ENCODE measurements at regions not wholly inside any gene's neighbourhood (a gene's known extent, or its start where the extent isn't known, plus 50 kb on each side); places are given as distances from the start of the nearest gene placed in this dataset.

DNA sequence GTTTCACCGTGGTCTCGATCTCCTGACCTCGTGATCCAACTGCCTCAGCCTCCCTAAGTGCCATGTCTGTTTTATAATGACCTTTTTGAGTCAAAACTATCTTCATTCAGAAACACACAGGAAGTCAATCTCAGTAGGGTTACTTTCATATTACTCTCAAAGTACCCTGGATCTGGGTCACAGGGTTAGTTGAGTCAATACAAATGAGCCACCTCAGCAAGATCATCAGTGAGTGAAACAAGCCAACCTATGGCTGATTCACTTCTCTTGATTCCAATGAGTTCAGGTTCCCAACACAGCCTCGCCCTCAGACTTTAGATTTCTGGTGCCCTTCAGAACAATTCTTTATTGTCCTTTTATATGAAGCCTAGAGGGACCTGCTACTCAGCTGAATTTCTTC, 76.9 kb downstream of the ZC3H11B start:
- no peak overlapping the region for H3K4me3 Mint-ChIP-seq (ENCODE audit: unreplicated experiment)
- TF ChIP-seq, protein P1, sequence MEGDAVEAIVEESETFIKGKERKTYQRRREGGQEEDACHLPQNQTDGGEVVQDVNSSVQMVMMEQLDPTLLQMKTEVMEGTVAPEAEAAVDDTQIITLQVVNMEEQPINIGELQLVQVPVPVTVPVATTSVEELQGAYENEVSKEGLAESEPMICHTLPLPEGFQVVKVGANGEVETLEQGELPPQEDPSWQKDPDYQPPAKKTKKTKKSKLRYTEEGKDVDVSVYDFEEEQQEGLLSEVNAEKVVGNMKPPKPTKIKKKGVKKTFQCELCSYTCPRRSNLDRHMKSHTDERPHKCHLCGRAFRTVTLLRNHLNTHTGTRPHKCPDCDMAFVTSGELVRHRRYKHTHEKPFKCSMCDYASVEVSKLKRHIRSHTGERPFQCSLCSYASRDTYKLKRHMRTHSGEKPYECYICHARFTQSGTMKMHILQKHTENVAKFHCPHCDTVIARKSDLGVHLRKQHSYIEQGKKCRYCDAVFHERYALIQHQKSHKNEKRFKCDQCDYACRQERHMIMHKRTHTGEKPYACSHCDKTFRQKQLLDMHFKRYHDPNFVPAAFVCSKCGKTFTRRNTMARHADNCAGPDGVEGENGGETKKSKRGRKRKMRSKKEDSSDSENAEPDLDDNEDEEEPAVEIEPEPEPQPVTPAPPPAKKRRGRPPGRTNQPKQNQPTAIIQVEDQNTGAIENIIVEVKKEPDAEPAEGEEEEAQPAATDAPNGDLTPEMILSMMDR (IDR thresholded peaks at IDR 0.05; ENCODE audit: unreplicated experiment), result no peak
- no peaks in the 10 kb centered on the region for H3K4me1 Mint-ChIP-seq (ENCODE audit: unreplicated experiment)
- H3K27ac Mint-ChIP-seq (ENCODE audit: unreplicated experiment), result no peak overlapping the region
- H3K36me3 Mint-ChIP-seq (ENCODE audit: low read depth, unreplicated experiment), result no peaks in the 10 kb centered on the region
- peaks cover 2% of the 10 kb centered on the region for H3K27me3 Mint-ChIP-seq (ENCODE audit: unreplicated experiment)
- H3K9me3 Mint-ChIP-seq (ENCODE audit: unreplicated experiment), result no peaks in the 10 kb centered on the region
- DNase-seq (ENCODE audit: low spot score), result no peak

DNA sequence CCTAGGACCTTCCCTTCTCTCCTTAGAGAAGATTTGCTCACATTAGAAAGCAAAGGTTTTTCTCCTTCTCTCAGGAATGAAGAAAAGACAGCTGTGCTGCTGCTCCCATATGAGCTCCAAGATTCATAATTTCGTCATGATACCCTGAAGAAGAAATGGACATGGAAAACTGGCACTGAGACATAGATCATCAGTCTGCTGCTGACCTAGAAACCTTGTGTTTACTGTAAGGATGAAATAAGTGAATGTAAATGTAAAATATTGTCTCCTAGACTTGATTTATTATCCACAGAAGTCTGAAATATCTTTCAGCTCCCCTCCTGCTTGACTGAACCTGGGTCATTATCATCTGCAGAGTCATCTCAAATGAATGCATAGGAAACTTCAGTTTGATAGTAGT, 77.9 kb downstream of the ZC3H11B start:
- H3K27me3 Mint-ChIP-seq (ENCODE audit: unreplicated experiment), result peaks cover 2% of the 10 kb centered on the region
- H3K9me3 Mint-ChIP-seq (ENCODE audit: unreplicated experiment), result no peaks in the 10 kb centered on the region
- H3K4me1 Mint-ChIP-seq (ENCODE audit: unreplicated experiment), result no peaks in the 10 kb centered on the region
- TF ChIP-seq, protein P1 (IDR thresholded peaks at IDR 0.05; ENCODE audit: unreplicated experiment), result no peak
- DNase-seq (ENCODE audit: low spot score), result no peak
- H3K36me3 Mint-ChIP-seq (ENCODE audit: low read depth, unreplicated experiment), result no peaks in the 10 kb centered on the region
- no peak overlapping the region for H3K4me3 Mint-ChIP-seq (ENCODE audit: unreplicated experiment)
- H3K27ac Mint-ChIP-seq (ENCODE audit: unreplicated experiment), result no peak overlapping the region

DNA sequence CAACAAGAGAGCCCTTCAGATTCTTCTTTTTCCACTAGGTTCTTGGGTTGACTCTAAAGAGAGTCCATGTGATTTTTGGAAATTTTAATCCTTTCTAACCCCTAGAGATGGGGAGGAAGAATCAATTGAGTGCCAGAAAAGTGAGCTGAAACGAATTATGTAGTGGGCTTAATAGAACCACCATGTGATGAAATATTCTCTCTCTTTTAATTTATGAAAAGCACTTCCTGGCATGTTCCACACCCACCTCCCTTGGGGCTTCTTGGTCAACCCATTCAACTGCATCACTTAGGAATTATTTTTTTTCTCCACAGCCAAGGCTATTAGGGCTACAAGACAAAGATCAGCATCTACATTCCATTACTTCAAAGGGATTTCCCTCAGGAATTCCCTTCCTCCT, 79.6 kb downstream of the ZC3H11B start:
- H3K9me3 Mint-ChIP-seq (ENCODE audit: unreplicated experiment), result no peaks in the 10 kb centered on the region
- no peaks in the 10 kb centered on the region for H3K4me1 Mint-ChIP-seq (ENCODE audit: unreplicated experiment)
- peaks cover 2% of the 10 kb centered on the region for H3K27me3 Mint-ChIP-seq (ENCODE audit: unreplicated experiment)
- TF ChIP-seq, protein P1 (IDR thresholded peaks at IDR 0.05; ENCODE audit: unreplicated experiment), result no peak
- H3K27ac Mint-ChIP-seq (ENCODE audit: unreplicated experiment), result no peak overlapping the region
- no peak overlapping the region for H3K4me3 Mint-ChIP-seq (ENCODE audit: unreplicated experiment)
- DNase-seq (ENCODE audit: low spot score), result no peak
- H3K36me3 Mint-ChIP-seq (ENCODE audit: low read depth, unreplicated experiment), result no peaks in the 10 kb centered on the region

DNA sequence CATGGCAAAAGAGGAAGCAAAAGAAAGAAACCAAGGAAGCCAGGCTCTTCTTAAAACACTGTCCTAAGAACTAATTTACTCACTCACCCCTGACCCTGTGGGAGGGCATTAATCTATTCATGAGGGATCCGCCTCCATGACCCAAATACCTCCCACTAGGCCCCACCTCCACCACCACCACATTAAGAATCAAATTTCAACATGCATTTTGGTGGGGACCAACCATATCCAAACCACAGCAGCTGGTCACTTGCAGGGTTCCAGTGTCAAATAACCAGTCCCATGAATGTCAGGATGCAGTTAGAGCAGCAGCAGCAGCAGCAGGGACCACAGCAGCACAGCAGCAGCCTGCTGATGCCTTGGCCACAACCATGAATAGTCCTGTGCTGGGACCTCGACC, 83.8 kb downstream of the ZC3H11B start:
- no peak overlapping the region for H3K4me3 Mint-ChIP-seq (ENCODE audit: unreplicated experiment)
- no peaks in the 10 kb centered on the region for H3K36me3 Mint-ChIP-seq (ENCODE audit: low read depth, unreplicated experiment)
- DNase-seq (ENCODE audit: low spot score), result no peak
- no peaks in the 10 kb centered on the region for H3K4me1 Mint-ChIP-seq (ENCODE audit: unreplicated experiment)
- TF ChIP-seq, protein P1 (IDR thresholded peaks at IDR 0.05; ENCODE audit: unreplicated experiment), result no peak
- H3K27ac Mint-ChIP-seq (ENCODE audit: unreplicated experiment), result no peak overlapping the region
- peaks cover 2% of the 10 kb centered on the region for H3K27me3 Mint-ChIP-seq (ENCODE audit: unreplicated experiment)
- H3K9me3 Mint-ChIP-seq (ENCODE audit: unreplicated experiment), result no peaks in the 10 kb centered on the region

DNA sequence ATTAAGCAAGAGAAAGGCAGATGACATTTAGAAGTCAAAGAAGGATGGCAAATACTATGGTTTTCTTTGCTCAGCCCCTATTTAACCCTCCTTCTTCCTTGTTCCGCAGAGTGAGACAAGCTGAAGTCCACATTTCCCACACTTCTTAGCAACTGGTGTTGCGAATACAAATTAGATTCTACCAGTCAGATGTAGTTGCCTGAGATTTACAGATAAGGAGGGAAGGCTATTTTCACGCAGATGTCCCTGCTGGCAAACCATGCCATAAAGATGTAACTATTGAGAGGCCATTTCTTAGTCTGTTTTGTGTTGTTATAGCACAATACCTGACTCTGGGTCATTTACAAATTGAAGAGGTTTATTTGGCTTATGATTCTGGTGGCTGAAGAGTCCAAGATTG, 84.3 kb downstream of the ZC3H11B start:
- H3K27me3 Mint-ChIP-seq (ENCODE audit: unreplicated experiment), result peaks cover 2% of the 10 kb centered on the region
- no peaks in the 10 kb centered on the region for H3K4me1 Mint-ChIP-seq (ENCODE audit: unreplicated experiment)
- no peak overlapping the region for H3K27ac Mint-ChIP-seq (ENCODE audit: unreplicated experiment)
- H3K4me3 Mint-ChIP-seq (ENCODE audit: unreplicated experiment), result no peak overlapping the region
- DNase-seq (ENCODE audit: low spot score), result no peak
- H3K36me3 Mint-ChIP-seq (ENCODE audit: low read depth, unreplicated experiment), result no peaks in the 10 kb centered on the region
- H3K9me3 Mint-ChIP-seq (ENCODE audit: unreplicated experiment), result no peaks in the 10 kb centered on the region
- TF ChIP-seq, protein P1 (IDR thresholded peaks at IDR 0.05; ENCODE audit: unreplicated experiment), result no peak

Data from endothelial cell (in vitro differentiated cells).